SU-DHL-6 (cell line): ENCODE measurements at regions not wholly inside any gene's neighbourhood (a gene's known extent, or its start where the extent isn't known, plus 50 kb on each side); places are given as distances from the start of the nearest gene placed in this dataset.

Experiments
- H2AFZ ChIP-seq: fragments of 200-600 bp; sonication (generic); 2 replicates; pipeline ENCODE4 v1.6.1; 2014; ENCODE audit warnings: low read depth, mild to moderate bottlenecking, moderate library complexity, mixed read lengths, antibody characterized with exemption, low read length; ENCODE audit not compliant: severe bottlenecking
- H3F3A ChIP-seq: fragments of 200-600 bp; shearing (Covaris generic); 2 replicates; pipeline ENCODE4 v1.6.0; 2016; ENCODE audit warnings: antibody characterized with exemption, mild to moderate bottlenecking; ENCODE audit not compliant: insufficient read depth
- H3K27ac ChIP-seq: fragments of 200-600 bp; sonication (generic); 2 replicates; pipeline ENCODE4 v1.5.1; 2016; ENCODE audit warnings: low read depth, mild to moderate bottlenecking, low read length, moderate library complexity, mixed read lengths
- H3K27me3 ChIP-seq: fragments of 200-600 bp; sonication (generic), shearing (Covaris generic); 2 replicates; pipeline ENCODE4 v1.6.0; 2014; ENCODE audit warnings: mild to moderate bottlenecking, low read length
- H3K36me3 ChIP-seq: fragments of 200-600 bp; sonication (generic); 2 replicates; pipeline ENCODE4 v1.6.1; 2014; ENCODE audit warnings: mild to moderate bottlenecking, low read length, mixed read lengths
- H3K4me2 ChIP-seq: fragments of 300-600, 200-600 bp; shearing (Covaris generic), sonication (generic); 2 replicates; pipeline ENCODE4 v1.6.0; 2014; ENCODE audit warnings: low read length, low read depth, mild to moderate bottlenecking; ENCODE audit not compliant: poor library complexity, severe bottlenecking
- H3K4me3 ChIP-seq: fragments of 200-600 bp; sonication (generic); 2 replicates; pipeline ENCODE4 v1.5.1; 2014; ENCODE audit warnings: antibody characterized with exemption, low read length, mild to moderate bottlenecking, mixed read lengths; ENCODE audit not compliant: insufficient read depth, poor library complexity, severe bottlenecking
- H3K79me2 ChIP-seq: fragments of 200-600 bp; sonication (generic); 2 replicates; pipeline ENCODE4 v1.6.1; 2014; ENCODE audit warnings: mild to moderate bottlenecking, low read length, moderate library complexity; ENCODE audit not compliant: insufficient read depth
- H3K9ac ChIP-seq: fragments of 200-600 bp; sonication (generic); 2 replicates; pipeline ENCODE4 v1.7.0; 2014; ENCODE audit warnings: mild to moderate bottlenecking, low read length
- H3K9me2 ChIP-seq: fragments of 200-600 bp; sonication (generic); replicated peaks from 2 replicates; pipeline ENCODE4 v1.6.1; 2014; ENCODE audit warnings: low read length; ENCODE audit not compliant: insufficient read depth
- H3K9me3 ChIP-seq: fragments of 200-600 bp; sonication (generic); 2 replicates; pipeline ENCODE4 v1.6.1; 2014; ENCODE audit warnings: low read length, mixed read lengths; ENCODE audit not compliant: insufficient read depth
- H4K20me1 ChIP-seq: fragments of 200-600 bp; sonication (generic); 2 replicates; pipeline ENCODE4 v1.6.1; 2014; ENCODE audit warnings: low read depth, mild to moderate bottlenecking, antibody characterized with exemption, low read length, moderate library complexity, mixed read lengths
- EZH2phosphoT487 ChIP-seq: fragments of 200-600 bp; sonication (generic), shearing (Covaris generic); conservative IDR thresholded peaks from 2 replicates; pipeline ENCODE4 v1.6.1; 2018; ENCODE audit warnings: mild to moderate bottlenecking, antibody characterized with exemption, low read length, moderate library complexity, mixed read lengths
- TF ChIP-seq, protein P1 (sequence below): fragments of 200-600 bp; sonication (generic); IDR thresholded peaks from one replicate; pipeline ENCODE4 v1.5.1; 2017; ENCODE audit warnings: antibody characterized with exemption, mild to moderate bottlenecking, low read length, moderate library complexity; ENCODE audit not compliant: insufficient read depth, poor library complexity, severe bottlenecking

DNA sequence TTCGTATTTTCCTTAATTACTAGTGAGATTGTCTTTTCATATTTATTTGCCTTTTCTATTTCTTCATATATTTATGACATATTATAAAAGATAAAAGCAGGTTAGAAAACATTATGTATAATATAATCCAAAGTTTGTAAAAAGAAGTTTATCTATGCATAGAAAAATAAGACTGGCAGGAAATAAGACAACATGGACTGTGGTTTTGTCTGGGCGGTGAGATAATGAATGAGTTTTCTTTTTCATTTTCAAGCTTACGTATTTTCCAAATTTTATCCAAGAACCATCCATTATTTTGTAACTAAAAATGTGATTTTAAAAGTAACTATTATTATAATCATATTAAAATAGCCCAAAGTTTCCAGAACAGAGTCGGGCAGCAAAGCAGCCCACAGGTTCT is 109.8 kb upstream of the MVB12B start:
- H2AFZ ChIP-seq: no peak overlapping the region
- no peak for TF ChIP-seq EZH2phosphoT487
- TF ChIP-seq, protein P1, sequence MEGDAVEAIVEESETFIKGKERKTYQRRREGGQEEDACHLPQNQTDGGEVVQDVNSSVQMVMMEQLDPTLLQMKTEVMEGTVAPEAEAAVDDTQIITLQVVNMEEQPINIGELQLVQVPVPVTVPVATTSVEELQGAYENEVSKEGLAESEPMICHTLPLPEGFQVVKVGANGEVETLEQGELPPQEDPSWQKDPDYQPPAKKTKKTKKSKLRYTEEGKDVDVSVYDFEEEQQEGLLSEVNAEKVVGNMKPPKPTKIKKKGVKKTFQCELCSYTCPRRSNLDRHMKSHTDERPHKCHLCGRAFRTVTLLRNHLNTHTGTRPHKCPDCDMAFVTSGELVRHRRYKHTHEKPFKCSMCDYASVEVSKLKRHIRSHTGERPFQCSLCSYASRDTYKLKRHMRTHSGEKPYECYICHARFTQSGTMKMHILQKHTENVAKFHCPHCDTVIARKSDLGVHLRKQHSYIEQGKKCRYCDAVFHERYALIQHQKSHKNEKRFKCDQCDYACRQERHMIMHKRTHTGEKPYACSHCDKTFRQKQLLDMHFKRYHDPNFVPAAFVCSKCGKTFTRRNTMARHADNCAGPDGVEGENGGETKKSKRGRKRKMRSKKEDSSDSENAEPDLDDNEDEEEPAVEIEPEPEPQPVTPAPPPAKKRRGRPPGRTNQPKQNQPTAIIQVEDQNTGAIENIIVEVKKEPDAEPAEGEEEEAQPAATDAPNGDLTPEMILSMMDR: no peak
- H3F3A ChIP-seq: no peaks in the 10 kb centered on the region
- no peak overlapping the region for H3K4me2 ChIP-seq
- H4K20me1 ChIP-seq: no peaks in the 10 kb centered on the region
- H3K4me3 ChIP-seq: no peak overlapping the region
- no peaks in the 10 kb centered on the region for H3K36me3 ChIP-seq
- no peaks in the 10 kb centered on the region for H3K9me2 ChIP-seq
- H3K9me3 ChIP-seq: no peaks in the 10 kb centered on the region; the same call in 1 of the 2 replicates
- H3K79me2 ChIP-seq: no peaks in the 10 kb centered on the region
- no peak overlapping the region for H3K27ac ChIP-seq
- H3K9ac ChIP-seq: no peak overlapping the region
- 0 out of 2 replicates have a peak, but pooled peaks cover 3% of the 10 kb centered on the region for H3K27me3 ChIP-seq

DNA sequence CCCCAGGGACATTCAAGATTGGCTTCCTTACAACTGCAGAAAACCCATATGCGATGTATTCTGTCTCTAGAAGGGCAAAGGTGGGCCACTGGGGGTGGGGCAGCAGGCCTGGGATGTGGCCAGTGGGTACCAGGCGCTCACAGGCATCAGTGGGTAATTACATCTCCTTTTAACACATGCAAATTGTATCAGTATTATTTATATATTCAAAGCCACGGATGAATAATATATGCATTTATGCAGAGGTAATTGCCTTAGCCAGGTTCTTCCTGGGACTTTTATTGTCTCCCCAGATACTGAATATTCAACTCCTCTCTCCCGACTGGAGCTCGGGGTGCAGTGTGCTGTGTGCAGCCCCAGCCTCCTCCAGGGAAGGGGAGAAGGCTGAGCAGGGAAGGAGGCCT is 109.4 kb upstream of the MVB12B start:
- Histone ChIP-seq H3K9ac (no peak overlapping the region), H3K36me3 (no peaks in the 10 kb centered on the region), H3K79me2 (no peaks in the 10 kb centered on the region), H3F3A (no peaks in the 10 kb centered on the region), H3K27me3 (0 out of 2 replicates have a peak, but pooled peaks cover 3% of the 10 kb centered on the region), H3K27ac (no peak overlapping the region), H2AFZ (no peak overlapping the region), H3K9me2 (no peaks in the 10 kb centered on the region), H3K4me3 (no peak overlapping the region), H4K20me1 (no peaks in the 10 kb centered on the region), H3K4me2 (no peak overlapping the region), H3K9me3 (no peaks in the 10 kb centered on the region; the same call in 1 of the 2 replicates)
- TF ChIP-seq, protein P1: no peak
- TF ChIP-seq EZH2phosphoT487: no peak

DNA sequence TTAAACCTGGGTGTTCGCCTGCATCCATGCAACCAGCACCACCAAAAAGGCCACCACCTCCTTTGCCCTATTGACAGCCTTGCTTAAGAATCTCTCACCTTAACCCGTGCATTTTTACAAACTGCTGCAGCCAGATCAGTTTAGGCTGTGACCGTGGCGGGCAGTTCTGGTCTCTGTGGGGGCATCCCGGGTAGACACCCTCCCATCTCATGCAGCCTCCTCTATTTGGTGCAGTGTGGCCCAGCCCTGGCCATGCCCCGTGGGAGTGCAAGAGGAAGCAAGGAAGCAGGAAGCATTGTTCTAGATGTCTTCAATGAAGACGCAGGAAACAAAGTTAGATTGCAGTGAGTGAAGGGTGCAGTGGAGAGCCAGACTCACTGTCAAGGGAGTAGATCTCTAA is 108.8 kb upstream of the MVB12B start:
- H3K79me2 ChIP-seq: no peaks in the 10 kb centered on the region
- H3K4me2 ChIP-seq: no peak overlapping the region
- no peak overlapping the region for H3K9ac ChIP-seq
- H3K27me3 ChIP-seq: 0 out of 2 replicates have a peak, but pooled peaks cover 3% of the 10 kb centered on the region
- H3K4me3 ChIP-seq: no peak overlapping the region
- H3K9me2 ChIP-seq: no peaks in the 10 kb centered on the region
- H3K27ac ChIP-seq: no peak overlapping the region
- no peak overlapping the region for H2AFZ ChIP-seq
- no peak for TF ChIP-seq EZH2phosphoT487
- TF ChIP-seq, protein P1: no peak
- H3K36me3 ChIP-seq: no peaks in the 10 kb centered on the region
- H3F3A ChIP-seq: no peaks in the 10 kb centered on the region
- no peaks in the 10 kb centered on the region for H4K20me1 ChIP-seq
- H3K9me3 ChIP-seq: no peaks in the 10 kb centered on the region; the same call in 1 of the 2 replicates
